Fibroblast of pulmonary artery (primary cell): ENCODE measurements at regions not wholly inside any gene's neighbourhood (a gene's known extent, or its start where the extent isn't known, plus 50 kb on each side); places are given as distances from the start of the nearest gene placed in this dataset.

Experiments
- DNase-seq: peaks from one replicate; pipeline ENCODE4 v3.0.0-alpha.2; 2010; ENCODE audit warnings: low read depth
- H3K4me3 ChIP-seq: replicated peaks from 2 replicates; pipeline ENCODE4 v1.5.1; 2011; ENCODE audit warnings: low read depth, mild to moderate bottlenecking, control low read depth, low read length, moderate library complexity
- TF ChIP-seq, protein P1 (sequence below): IDR thresholded peaks from 2 replicates; pipeline ENCODE4 v1.5.1; 2011; ENCODE audit warnings: mild to moderate bottlenecking, control low read depth, low read length, inconsistent platforms; ENCODE audit errors: missing control alignments

DNA sequence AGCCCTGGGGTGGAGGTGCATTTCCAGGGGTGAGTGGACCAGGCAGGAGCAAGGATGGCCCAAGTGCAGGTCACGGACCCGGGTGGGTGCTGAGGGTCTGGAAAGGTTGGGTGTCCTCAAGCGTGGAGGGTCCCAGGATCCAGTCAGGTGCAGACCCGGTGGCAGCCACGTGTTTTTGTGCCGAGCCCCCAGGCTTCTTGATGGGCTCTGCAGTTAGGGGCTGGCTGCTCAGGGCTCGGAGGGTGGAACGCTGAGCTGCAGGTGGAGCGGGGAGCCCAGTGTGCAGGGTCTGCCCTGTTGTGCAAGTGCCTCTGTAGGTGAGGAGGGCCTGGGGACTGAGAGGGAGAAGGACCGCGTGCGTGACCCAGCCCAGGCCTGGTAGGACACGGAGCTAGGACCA lies 70.9 kb upstream of the HLA-E start:
- H3K4me3 ChIP-seq, result no peak overlapping the region
- no peak for DNase-seq
- TF ChIP-seq, protein P1, sequence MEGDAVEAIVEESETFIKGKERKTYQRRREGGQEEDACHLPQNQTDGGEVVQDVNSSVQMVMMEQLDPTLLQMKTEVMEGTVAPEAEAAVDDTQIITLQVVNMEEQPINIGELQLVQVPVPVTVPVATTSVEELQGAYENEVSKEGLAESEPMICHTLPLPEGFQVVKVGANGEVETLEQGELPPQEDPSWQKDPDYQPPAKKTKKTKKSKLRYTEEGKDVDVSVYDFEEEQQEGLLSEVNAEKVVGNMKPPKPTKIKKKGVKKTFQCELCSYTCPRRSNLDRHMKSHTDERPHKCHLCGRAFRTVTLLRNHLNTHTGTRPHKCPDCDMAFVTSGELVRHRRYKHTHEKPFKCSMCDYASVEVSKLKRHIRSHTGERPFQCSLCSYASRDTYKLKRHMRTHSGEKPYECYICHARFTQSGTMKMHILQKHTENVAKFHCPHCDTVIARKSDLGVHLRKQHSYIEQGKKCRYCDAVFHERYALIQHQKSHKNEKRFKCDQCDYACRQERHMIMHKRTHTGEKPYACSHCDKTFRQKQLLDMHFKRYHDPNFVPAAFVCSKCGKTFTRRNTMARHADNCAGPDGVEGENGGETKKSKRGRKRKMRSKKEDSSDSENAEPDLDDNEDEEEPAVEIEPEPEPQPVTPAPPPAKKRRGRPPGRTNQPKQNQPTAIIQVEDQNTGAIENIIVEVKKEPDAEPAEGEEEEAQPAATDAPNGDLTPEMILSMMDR, result no peak

DNA sequence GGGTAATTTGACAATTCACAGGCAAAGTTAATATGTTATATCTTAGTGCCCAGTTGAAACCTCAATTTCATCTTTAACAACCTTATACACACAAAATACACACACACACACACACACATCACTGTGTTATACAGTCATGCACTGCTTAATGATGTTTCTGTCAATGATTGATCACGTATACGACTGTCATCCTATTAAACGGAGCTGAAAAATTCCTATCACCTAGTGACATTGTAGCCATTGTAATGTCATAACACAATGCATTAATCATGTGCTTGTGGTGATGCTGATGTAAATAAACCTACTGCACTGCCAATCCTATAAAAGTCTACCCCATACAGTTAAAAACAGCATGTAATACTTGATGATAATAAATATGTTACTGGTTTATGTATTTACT lies 64.8 kb upstream of the HLA-E start:
- DNase-seq, result no peak
- TF ChIP-seq, protein P1, result no peak
- no peak overlapping the region for H3K4me3 ChIP-seq
